GM20000 (cell line): ENCODE measurements at regions not wholly inside any gene's neighbourhood (a gene's known extent, or its start where the extent isn't known, plus 50 kb on each side); places are given as distances from the start of the nearest gene placed in this dataset.

Source experiments
- DNase-seq: peaks from one replicate; pipeline ENCODE4 v3.0.0; 2012; ENCODE audit warnings: low spot score
- CTCF ChIP-seq: IDR thresholded peaks from 2 replicates; pipeline ENCODE4 v1.5.1; 2012; ENCODE audit warnings: mild to moderate bottlenecking, control low read depth; ENCODE audit errors: extremely low read depth, missing control alignments

- DNase-seq = no peak
- TF ChIP-seq CTCF = no peak
Observed at GRCh38 chr6:49333345-49334125, 129.5 kb downstream of the MMUT start.

GRCh38 chr6:49332781-49333180, 130.3 kb downstream of the MMUT start:
- TF ChIP-seq CTCF = no peak
- DNase-seq = no peak

- DNase-seq = no peak
- TF ChIP-seq CTCF = no peak
Observed at GRCh38 chr6:49329186-49329585, 133.9 kb downstream of the MMUT start.

GRCh38 chr6:49328051-49328744, 134.9 kb downstream of the MMUT start:
- no peak for TF ChIP-seq CTCF
- no peak for DNase-seq

GRCh38 chr6:49327571-49327970, 135.5 kb downstream of the MMUT start:
- DNase-seq = no peak
- no peak for TF ChIP-seq CTCF

- DNase-seq = no peak
- no peak for TF ChIP-seq CTCF
Observed at GRCh38 chr6:49327005-49327404, 136.0 kb downstream of the MMUT start.

GRCh38 chr6:49326347-49326746, 136.7 kb downstream of the MMUT start:
- no peak for TF ChIP-seq CTCF
- DNase-seq = no peak
